ENCODE measurements at regions not wholly inside any gene's neighbourhood (a gene's known extent, or its start where the extent isn't known, plus 50 kb on each side); places are given as distances from the start of the nearest gene placed in this dataset.

- Histone ChIP-seq H3K9me2 (replicated peaks; ENCODE audit: low read depth, low read length) (no peaks in the 10 kb centered on the region), H3K4me3 (ENCODE audit: low read length, poor library complexity, severe bottlenecking) (peak overlapping the region; percentile 56), H3K4me1 (ENCODE audit: insufficient read depth, low read length, poor library complexity, severe bottlenecking) (peaks cover 42% of the 10 kb centered on the region), H3K4me2 (ENCODE audit: low read depth, low read length, poor library complexity, severe bottlenecking) (peak overlapping the region; percentile 76), H3F3A (ENCODE audit: low read depth) (peaks cover 9% of the 10 kb centered on the region; the same call in 1 of the 2 replicates), H3K36me3 (ENCODE audit: insufficient read depth, low read length) (no peaks in the 10 kb centered on the region), H3K9me3 (ENCODE audit: insufficient read depth, low read depth, low read length) (no peaks in the 10 kb centered on the region), H3K79me2 (ENCODE audit: insufficient read depth, low read length) (no peaks in the 10 kb centered on the region), H3K27me3 (ENCODE audit: insufficient read depth, low read length, poor library complexity, severe bottlenecking) (no peaks in the 10 kb centered on the region), H3K9ac (ENCODE audit: low read depth, low read length, poor library complexity, severe bottlenecking) (peak overlapping the region; percentile 71), H2AFZ (ENCODE audit: low read length) (peak overlapping the region; percentile 61), H4K20me1 (ENCODE audit: insufficient read depth, low read length, poor library complexity, severe bottlenecking) (no peaks in the 10 kb centered on the region)
- TF ChIP-seq CTCF (conservative IDR thresholded peaks at IDR 0.05; ENCODE audit: low read length) (no peak), EZH2phosphoT487 (IDR thresholded peaks at IDR 0.05; ENCODE audit: borderline replicate concordance) (no peak)
These were observed 148.7 kb downstream of the FCRL5 start for GRCh38 chr1:157403608-157404007.

- H3K4me3 ChIP-seq (ENCODE audit: low read length, poor library complexity, severe bottlenecking): peak overlapping the region; percentile 56
- H3K4me2 ChIP-seq (ENCODE audit: low read depth, low read length, poor library complexity, severe bottlenecking): peak overlapping the region; percentile 76
- no peaks in the 10 kb centered on the region for H3K27me3 ChIP-seq (ENCODE audit: insufficient read depth, low read length, poor library complexity, severe bottlenecking)
- peak overlapping the region; percentile 71 for H3K9ac ChIP-seq (ENCODE audit: low read depth, low read length, poor library complexity, severe bottlenecking)
- H3K9me3 ChIP-seq (ENCODE audit: insufficient read depth, low read depth, low read length): no peaks in the 10 kb centered on the region
- TF ChIP-seq CTCF (conservative IDR thresholded peaks at IDR 0.05; ENCODE audit: low read length) (no peak), EZH2phosphoT487 (IDR thresholded peaks at IDR 0.05; ENCODE audit: borderline replicate concordance) (no peak)
- peak overlapping the region; percentile 61; the same call in 1 of the 2 replicates for H2AFZ ChIP-seq (ENCODE audit: low read length)
- no peaks in the 10 kb centered on the region for H4K20me1 ChIP-seq (ENCODE audit: insufficient read depth, low read length, poor library complexity, severe bottlenecking)
- H3K36me3 ChIP-seq (ENCODE audit: insufficient read depth, low read length): no peaks in the 10 kb centered on the region
- peaks cover 42% of the 10 kb centered on the region for H3K4me1 ChIP-seq (ENCODE audit: insufficient read depth, low read length, poor library complexity, severe bottlenecking)
- no peaks in the 10 kb centered on the region for H3K79me2 ChIP-seq (ENCODE audit: insufficient read depth, low read length)
- peaks cover 9% of the 10 kb centered on the region; the same call in 1 of the 2 replicates for H3F3A ChIP-seq (ENCODE audit: low read depth)
- H3K9me2 ChIP-seq (replicated peaks; ENCODE audit: low read depth, low read length): no peaks in the 10 kb centered on the region
These were observed 149.1 kb downstream of the FCRL5 start for GRCh38 chr1:157403203-157403602.

GRCh38 chr1:157400766-157401165, 151.5 kb downstream of the FCRL5 start:
- no peak overlapping the region for H3K4me3 ChIP-seq (ENCODE audit: low read length, poor library complexity, severe bottlenecking)
- H3K79me2 ChIP-seq (ENCODE audit: insufficient read depth, low read length): no peaks in the 10 kb centered on the region
- no peak overlapping the region for H3K4me2 ChIP-seq (ENCODE audit: low read depth, low read length, poor library complexity, severe bottlenecking)
- no peaks in the 10 kb centered on the region for H4K20me1 ChIP-seq (ENCODE audit: insufficient read depth, low read length, poor library complexity, severe bottlenecking)
- no peaks in the 10 kb centered on the region for H3K36me3 ChIP-seq (ENCODE audit: insufficient read depth, low read length)
- no peak overlapping the region for H3K9ac ChIP-seq (ENCODE audit: low read depth, low read length, poor library complexity, severe bottlenecking)
- H3K27me3 ChIP-seq (ENCODE audit: insufficient read depth, low read length, poor library complexity, severe bottlenecking): no peaks in the 10 kb centered on the region
- no peak overlapping the region for H2AFZ ChIP-seq (ENCODE audit: low read length)
- peaks cover 9% of the 10 kb centered on the region; the same call in 1 of the 2 replicates for H3F3A ChIP-seq (ENCODE audit: low read depth)
- H3K4me1 ChIP-seq (ENCODE audit: insufficient read depth, low read length, poor library complexity, severe bottlenecking): peaks cover 42% of the 10 kb centered on the region
- no peak for TF ChIP-seq CTCF (conservative IDR thresholded peaks at IDR 0.05; ENCODE audit: low read length)
- TF ChIP-seq EZH2phosphoT487 (IDR thresholded peaks at IDR 0.05; ENCODE audit: borderline replicate concordance): no peak
- no peaks in the 10 kb centered on the region for H3K9me2 ChIP-seq (replicated peaks; ENCODE audit: low read depth, low read length)
- H3K9me3 ChIP-seq (ENCODE audit: insufficient read depth, low read depth, low read length): no peaks in the 10 kb centered on the region

Data from Loucy (cell line).